ENCODE measurements at regions not wholly inside any gene's neighbourhood (a gene's known extent, or its start where the extent isn't known, plus 50 kb on each side); places are given as distances from the start of the nearest gene placed in this dataset.

DNA sequence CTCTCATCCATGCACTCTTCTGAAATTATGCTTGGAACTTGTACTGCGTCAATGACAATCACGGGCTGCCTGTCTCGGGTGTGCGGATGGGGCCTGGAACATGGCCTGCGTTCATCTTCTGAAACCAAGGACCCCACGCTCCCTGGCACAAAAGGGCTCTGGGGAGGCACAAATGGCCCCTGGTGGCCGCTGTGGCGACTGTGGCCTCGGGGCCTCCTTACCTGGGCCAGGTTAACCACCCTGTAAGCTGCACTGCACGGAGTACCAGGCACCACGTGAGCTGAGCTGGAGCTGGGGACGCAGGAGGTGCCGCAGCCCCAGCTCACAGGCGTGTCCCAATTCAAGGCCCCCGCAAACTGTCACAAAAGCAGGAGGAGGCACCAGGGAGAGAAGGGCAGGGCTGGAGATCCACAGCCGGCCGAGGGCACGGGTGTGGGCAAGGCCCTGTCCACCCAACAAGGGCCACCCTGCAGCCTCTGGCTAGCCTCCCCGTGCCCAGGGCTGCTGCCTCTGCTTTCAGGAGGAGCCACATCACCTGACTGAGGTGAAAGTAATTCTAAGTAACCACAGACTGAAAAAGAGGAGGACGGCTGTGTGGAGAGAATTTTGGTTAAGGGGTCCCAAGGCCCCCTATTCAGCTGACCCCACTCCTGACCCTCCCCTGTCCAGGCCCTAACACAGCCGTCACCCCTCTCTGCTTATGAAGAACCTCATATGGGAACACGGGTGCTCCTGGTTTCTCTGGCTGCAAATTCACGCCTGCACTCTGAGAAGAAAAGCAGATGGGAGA lies 61.1 kb upstream of the GALNT9 start:
- Histone ChIP-seq H3K79me2 (ENCODE audit: low read length) (no peaks in the 10 kb centered on the region), H3K27ac (ENCODE audit: low read length) (no peak overlapping the region), H3K4me2 (ENCODE audit: low read length) (no peak overlapping the region), H3K36me3 (replicated peaks; ENCODE audit: low read depth, low read length) (no peaks in the 10 kb centered on the region), H3K9ac (ENCODE audit: low read length) (no peak overlapping the region), H3K9me3 (ENCODE audit: insufficient read depth, low read length) (no peaks in the 10 kb centered on the region), H4K20me1 (ENCODE audit: insufficient read depth, low read length) (no peaks in the 10 kb centered on the region), H3K4me1 (ENCODE audit: low read length) (no peaks in the 10 kb centered on the region), H2AFZ (ENCODE audit: low read depth, low read length) (no peak overlapping the region), H3K4me3 (ENCODE audit: low read length) (no peak overlapping the region), H3K27me3 (ENCODE audit: low read depth, low read length) (no peaks in the 10 kb centered on the region)
- no peak for TF ChIP-seq CTCF (IDR thresholded peaks at IDR 0.05; ENCODE audit: low read depth, low read length)
- no peak for TF ChIP-seq EZH2phosphoT487 (IDR thresholded peaks at IDR 0.05; ENCODE audit: low read depth)

DNA sequence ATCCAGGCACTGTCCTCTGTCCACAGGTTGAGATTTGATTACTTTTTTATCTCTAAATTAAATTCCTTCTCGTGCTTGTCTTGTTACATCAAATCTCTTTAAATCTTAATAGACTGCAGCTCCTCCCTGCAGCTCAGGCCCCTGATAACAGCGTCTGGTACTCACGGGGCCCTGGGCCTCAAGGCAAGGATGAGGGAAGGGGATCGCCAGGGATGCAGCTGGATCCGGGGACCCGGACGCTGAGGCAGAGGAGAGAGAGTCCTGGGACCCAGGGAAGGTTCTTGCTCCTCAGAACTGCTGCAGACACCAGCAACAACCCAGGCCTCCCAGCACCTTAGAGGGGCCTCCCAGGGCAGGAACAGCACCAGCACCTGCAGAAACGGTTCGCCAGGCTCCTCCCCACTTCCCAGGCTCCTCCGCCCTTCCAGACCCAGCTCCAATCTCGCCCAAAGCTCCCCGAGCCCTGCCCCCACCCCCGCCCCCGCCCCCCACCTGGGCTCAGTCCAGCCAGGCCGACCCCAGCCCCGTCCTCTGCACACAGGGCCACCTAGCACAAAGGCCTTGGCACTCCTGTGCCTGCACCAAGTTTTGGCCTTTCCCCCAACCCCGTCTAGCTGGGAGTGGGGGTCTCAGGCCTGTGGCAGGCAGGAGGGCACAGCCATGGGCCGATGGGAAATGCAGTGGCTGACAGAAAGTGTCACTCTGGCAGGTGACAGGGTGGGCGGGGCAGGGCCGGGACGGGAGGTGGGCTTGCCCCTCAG lies 60.3 kb upstream of the GALNT9 start:
- no peaks in the 10 kb centered on the region for H3K36me3 ChIP-seq (replicated peaks; ENCODE audit: low read depth, low read length)
- no peaks in the 10 kb centered on the region for H3K79me2 ChIP-seq (ENCODE audit: low read length)
- no peaks in the 10 kb centered on the region for H3K9me3 ChIP-seq (ENCODE audit: insufficient read depth, low read length)
- no peak for TF ChIP-seq EZH2phosphoT487 (IDR thresholded peaks at IDR 0.05; ENCODE audit: low read depth)
- TF ChIP-seq CTCF (IDR thresholded peaks at IDR 0.05; ENCODE audit: low read depth, low read length): no peak
- H2AFZ ChIP-seq (ENCODE audit: low read depth, low read length): no peak overlapping the region
- no peaks in the 10 kb centered on the region for H3K4me1 ChIP-seq (ENCODE audit: low read length)
- H3K4me2 ChIP-seq (ENCODE audit: low read length): no peak overlapping the region
- no peaks in the 10 kb centered on the region for H4K20me1 ChIP-seq (ENCODE audit: insufficient read depth, low read length)
- H3K9ac ChIP-seq (ENCODE audit: low read length): no peak overlapping the region
- H3K27ac ChIP-seq (ENCODE audit: low read length): no peak overlapping the region
- 0 out of 2 replicates have a peak, but pooled peaks cover 3% of the 10 kb centered on the region for H3K27me3 ChIP-seq (ENCODE audit: low read depth, low read length)
- H3K4me3 ChIP-seq (ENCODE audit: low read length): no peak overlapping the region

DNA sequence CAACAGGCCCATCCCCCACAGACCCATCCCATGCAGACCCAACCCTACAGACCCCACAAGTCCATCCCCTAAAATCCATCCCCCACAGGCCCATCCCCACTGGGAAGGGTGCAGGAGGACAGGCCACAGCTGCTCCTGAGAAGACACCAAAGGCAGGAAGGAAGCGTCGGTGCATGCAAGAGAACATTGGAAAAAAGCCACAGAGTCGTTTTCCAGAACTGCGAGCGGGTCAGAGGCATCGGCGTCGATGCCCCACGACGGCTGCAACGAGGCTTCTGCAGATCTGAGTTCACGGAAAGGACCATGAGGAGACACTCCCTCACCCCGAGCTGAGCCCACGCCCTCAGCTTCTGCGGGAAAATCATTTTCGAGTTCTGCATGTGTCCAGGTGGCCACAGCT lies 59.6 kb upstream of the GALNT9 start:
- no peaks in the 10 kb centered on the region for H3K4me1 ChIP-seq (ENCODE audit: low read length)
- no peak overlapping the region for H3K4me2 ChIP-seq (ENCODE audit: low read length)
- H4K20me1 ChIP-seq (ENCODE audit: insufficient read depth, low read length): no peaks in the 10 kb centered on the region
- no peak overlapping the region for H2AFZ ChIP-seq (ENCODE audit: low read depth, low read length)
- no peak overlapping the region for H3K27ac ChIP-seq (ENCODE audit: low read length)
- H3K9ac ChIP-seq (ENCODE audit: low read length): no peak overlapping the region
- H3K4me3 ChIP-seq (ENCODE audit: low read length): no peak overlapping the region
- H3K27me3 ChIP-seq (ENCODE audit: low read depth, low read length): 0 out of 2 replicates have a peak, but pooled peaks cover 3% of the 10 kb centered on the region
- H3K79me2 ChIP-seq (ENCODE audit: low read length): no peaks in the 10 kb centered on the region
- no peaks in the 10 kb centered on the region for H3K36me3 ChIP-seq (replicated peaks; ENCODE audit: low read depth, low read length)
- no peaks in the 10 kb centered on the region for H3K9me3 ChIP-seq (ENCODE audit: insufficient read depth, low read length)
- no peak for TF ChIP-seq CTCF (IDR thresholded peaks at IDR 0.05; ENCODE audit: low read depth, low read length)
- no peak for TF ChIP-seq EZH2phosphoT487 (IDR thresholded peaks at IDR 0.05; ENCODE audit: low read depth)

DNA sequence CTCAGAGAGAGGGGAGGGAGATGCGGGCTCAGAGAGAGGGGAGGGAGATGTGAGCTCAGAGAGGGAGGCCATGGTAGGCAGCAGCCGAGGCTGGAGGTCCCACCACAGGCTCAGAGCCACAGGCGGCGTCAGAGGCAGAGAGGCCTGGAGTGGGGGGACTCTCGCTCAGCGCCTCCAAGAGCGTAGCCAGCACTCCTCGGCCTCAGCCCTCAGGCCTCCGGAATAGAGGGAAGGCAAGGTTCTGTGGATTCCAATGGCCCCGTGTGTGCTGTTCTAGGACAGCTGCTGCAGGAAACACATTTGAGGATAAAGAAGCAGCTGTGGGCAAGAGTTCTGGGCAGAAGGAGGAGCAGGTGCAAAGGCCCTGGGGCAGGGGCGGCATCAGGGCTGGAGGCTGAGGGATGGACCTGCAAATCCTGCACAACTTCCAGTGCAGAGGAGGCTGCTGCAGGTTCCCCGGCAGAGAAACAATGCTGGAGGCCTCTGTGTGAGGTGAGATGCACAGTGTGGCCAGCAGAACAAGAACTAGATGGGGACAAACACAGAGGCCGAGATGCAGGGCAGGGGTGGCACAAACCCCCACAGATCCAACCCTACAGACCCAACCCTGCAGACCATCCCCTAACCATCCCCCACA lies 59.1 kb upstream of the GALNT9 start:
- H3K79me2 ChIP-seq (ENCODE audit: low read length): no peaks in the 10 kb centered on the region
- H3K27me3 ChIP-seq (ENCODE audit: low read depth, low read length): 0 out of 2 replicates have a peak, but pooled peaks cover 3% of the 10 kb centered on the region
- no peaks in the 10 kb centered on the region for H3K4me1 ChIP-seq (ENCODE audit: low read length)
- no peak overlapping the region for H3K4me3 ChIP-seq (ENCODE audit: low read length)
- H3K27ac ChIP-seq (ENCODE audit: low read length): no peak overlapping the region
- no peak for TF ChIP-seq CTCF (IDR thresholded peaks at IDR 0.05; ENCODE audit: low read depth, low read length)
- no peak for TF ChIP-seq EZH2phosphoT487 (IDR thresholded peaks at IDR 0.05; ENCODE audit: low read depth)
- no peaks in the 10 kb centered on the region for H3K36me3 ChIP-seq (replicated peaks; ENCODE audit: low read depth, low read length)
- no peaks in the 10 kb centered on the region for H3K9me3 ChIP-seq (ENCODE audit: insufficient read depth, low read length)
- H4K20me1 ChIP-seq (ENCODE audit: insufficient read depth, low read length): no peaks in the 10 kb centered on the region
- H2AFZ ChIP-seq (ENCODE audit: low read depth, low read length): no peak overlapping the region
- no peak overlapping the region for H3K4me2 ChIP-seq (ENCODE audit: low read length)
- no peak overlapping the region for H3K9ac ChIP-seq (ENCODE audit: low read length)
